Epithelial cell of prostate (primary cell): ENCODE measurements at regions not wholly inside any gene's neighbourhood (a gene's known extent, or its start where the extent isn't known, plus 50 kb on each side); places are given as distances from the start of the nearest gene placed in this dataset.
"Not testable (repeated sequence)": the region's sequence is repeated elsewhere in the genome, so short reads cannot be mapped to it uniquely, and the experiment has no call there.

Source experiments
- DNase-seq: peaks from one replicate; pipeline ENCODE4 v3.0.0-alpha.2; 2011; ENCODE audit warnings: low read depth, low spot score
- H3K27ac ChIP-seq: fragments of 450-650 bp; 2 replicates; pipeline ENCODE4 v1.5.1; 2017; ENCODE audit warnings: mild to moderate bottlenecking

DNA sequence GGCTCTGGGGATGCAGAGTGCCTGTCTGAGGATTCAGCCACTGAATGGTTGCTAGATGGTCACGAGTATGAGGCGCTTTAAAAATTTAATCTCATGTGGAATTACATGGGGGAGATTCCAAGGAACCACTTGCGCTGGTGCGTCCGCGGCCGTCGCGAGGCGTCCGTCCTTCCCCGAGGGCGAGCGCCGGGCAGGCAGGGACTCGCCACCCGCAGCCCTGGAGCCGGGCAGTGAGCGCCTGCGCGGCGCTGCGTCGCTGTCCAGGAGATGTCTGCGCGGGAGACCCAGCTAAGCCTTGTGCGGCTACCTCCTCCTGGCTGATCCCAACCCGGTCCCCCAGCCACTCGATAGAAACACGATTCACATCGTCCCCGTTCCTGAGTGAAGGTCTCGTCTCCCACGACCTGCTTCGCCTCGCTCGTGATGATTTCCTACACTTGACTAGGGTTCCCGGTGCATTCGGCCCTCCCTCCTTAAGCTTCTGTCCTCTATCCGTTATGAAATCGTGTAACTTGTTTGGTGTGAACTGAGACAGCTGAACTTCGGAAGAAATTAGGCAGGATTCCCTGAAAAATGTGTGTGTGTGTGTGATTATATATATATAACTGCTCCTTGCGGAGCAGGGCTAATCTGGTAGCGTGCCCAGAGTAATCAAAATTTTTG lies 536.4 kb downstream of the PRIM2 start:
- not testable (repeated sequence) for H3K27ac ChIP-seq, DNase-seq

DNA sequence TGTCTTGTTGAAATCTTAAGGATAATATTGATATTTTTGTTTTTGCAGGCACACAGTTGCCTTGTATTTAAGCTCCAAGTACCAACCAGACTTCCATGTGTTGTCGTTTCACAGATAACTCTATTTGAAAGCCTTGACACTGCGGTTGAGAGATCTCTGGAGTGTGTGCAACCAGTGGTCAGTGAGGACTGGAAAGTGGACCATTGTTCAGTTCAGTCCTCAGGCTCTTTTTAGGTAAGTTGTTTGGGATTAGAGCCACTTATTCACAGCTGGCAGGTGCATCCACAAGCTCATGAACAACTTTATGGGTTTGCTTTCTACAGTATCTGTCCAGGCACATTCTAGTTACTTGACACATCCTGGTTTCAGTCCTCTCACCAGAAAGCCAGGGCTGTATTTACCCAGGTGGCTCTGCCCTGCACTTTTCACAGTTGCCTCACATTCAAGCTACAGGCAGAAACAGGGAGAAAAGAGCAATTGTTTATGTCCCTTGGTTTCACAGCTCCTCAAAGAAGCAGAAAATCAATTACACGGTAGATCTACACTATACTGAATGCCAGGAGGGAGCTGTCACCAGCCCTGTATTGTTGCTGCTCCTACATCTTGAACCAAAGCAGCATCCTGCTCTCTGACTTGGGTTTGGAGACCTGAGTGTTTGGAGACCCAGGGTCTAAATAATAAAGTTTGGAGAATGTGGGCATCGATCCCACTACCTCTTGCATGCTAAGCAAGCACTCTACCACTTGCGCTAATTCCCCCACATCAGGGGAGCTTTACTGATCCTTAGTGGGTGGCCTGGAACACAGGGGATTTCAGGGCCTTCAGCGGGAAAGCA lies 543.3 kb downstream of the PRIM2 start:
- not testable (repeated sequence) for DNase-seq, H3K27ac ChIP-seq

DNA sequence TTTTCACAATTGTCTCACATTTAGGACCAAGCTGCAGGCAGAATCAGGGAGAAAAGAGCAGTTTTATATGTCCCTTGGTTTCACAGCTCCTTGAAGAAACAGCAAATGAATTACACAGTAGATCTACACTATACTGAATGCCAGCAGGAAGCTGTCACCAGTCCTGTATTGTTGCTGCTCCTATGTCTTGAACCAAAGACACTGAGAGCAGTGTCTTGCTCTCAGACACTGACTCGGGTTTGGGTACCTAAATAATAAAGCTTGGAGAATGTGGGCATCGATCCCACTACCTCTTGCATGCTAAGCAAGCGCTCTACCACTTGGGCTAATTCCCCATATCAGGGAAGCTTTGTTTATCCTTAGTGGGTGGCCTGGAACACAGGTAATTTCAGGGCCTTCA lies 552.7 kb downstream of the PRIM2 start:
- not testable (repeated sequence) for DNase-seq, H3K27ac ChIP-seq

DNA sequence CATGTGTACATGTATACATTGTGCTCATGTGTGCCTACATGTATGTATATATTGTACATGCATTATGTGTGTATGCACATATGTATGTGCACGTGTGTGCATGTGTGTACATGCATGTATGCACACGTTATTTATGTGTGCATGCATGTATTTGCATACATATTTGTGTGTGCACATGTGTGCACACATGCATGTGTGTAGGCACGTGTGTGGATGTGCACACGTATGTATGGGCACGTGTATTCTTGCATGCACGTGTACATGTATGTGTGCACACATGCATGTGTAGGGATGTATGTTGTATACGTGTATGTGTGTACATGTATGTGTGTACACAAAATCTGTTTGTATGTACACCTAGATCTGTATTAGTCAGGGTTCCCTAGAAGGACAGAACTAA lies 556.0 kb downstream of the PRIM2 start:
- not testable (repeated sequence) for H3K27ac ChIP-seq, DNase-seq

DNA sequence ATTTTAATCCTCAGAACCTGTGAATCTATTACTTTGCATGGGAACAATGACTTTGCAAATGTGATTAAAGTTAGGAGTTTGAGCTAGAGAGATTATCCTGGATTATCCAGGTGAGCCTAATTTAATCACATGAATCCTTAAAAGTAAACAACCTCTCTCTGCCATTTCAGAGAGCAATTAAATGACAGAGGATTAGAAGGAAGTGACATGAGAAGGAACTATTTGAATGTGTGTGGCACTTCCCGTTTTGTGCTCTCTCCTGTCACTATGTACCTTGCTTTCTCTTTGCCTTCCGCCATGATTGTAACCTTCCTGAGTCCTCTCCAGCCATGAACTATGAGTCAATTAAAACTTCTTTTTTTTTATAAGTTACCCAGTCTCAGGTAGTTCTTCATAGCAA lies 559.2 kb downstream of the PRIM2 start:
- not testable (repeated sequence) for H3K27ac ChIP-seq, DNase-seq

DNA sequence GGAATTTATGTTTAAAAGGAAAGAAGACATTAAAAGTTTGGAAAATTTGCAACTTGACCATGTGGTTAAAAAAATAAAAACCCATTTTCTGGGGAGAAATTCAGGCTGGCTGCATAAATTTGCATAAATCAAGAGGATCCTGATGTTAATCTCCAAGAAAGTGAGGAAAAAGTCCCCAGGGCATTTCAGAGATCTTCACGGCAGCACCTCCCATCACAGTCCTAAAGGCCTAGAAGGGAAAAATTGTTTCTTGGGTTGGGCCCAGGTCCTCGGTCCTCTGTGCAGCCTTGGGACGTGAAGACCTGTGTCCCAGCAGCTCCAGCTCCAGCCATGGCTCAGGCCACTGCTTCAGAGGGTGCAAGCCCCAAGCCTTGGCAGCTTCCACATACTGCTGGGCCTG lies 560.3 kb downstream of the PRIM2 start:
- DNase-seq, H3K27ac ChIP-seq: not testable (repeated sequence)

DNA sequence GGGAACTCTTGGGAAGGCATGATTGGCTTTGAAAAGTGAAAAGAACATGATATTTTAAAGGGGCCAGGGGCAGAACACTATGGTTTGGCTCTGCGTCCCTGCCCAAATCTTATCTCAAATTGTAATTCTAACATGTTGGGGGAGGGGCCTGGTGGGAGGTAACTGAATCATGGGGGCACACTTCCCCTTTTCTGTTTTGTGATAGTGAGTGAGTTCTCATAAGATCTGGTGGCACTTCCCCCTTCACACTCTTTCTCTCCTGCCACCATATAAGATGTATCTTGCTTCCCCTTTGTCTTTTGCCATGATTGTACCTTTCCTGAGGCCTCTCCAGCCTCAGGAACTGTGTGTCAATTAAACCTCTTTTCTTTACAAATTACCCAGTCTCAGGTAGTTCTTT lies 561.4 kb downstream of the PRIM2 start:
- H3K27ac ChIP-seq, DNase-seq: not testable (repeated sequence)

DNA sequence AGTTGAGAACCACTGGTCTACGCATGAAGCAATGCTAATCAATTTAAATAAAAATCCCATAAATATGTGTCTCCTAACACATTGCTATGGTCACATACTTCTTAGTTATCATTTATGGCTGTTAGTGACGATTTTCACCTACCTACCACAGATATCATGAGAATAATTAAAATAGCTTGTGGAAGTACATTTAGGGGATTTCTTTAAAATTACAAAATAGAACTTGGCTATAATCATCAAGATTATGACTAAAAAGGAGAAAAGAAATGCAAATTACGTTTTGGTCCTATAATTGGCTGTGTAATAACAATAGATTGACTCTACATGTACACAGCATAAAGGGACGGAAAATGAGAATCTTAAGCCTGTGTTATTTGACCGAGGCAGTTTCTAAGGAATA lies 581.4 kb downstream of the PRIM2 start:
- DNase-seq, result not testable (repeated sequence)

DNA sequence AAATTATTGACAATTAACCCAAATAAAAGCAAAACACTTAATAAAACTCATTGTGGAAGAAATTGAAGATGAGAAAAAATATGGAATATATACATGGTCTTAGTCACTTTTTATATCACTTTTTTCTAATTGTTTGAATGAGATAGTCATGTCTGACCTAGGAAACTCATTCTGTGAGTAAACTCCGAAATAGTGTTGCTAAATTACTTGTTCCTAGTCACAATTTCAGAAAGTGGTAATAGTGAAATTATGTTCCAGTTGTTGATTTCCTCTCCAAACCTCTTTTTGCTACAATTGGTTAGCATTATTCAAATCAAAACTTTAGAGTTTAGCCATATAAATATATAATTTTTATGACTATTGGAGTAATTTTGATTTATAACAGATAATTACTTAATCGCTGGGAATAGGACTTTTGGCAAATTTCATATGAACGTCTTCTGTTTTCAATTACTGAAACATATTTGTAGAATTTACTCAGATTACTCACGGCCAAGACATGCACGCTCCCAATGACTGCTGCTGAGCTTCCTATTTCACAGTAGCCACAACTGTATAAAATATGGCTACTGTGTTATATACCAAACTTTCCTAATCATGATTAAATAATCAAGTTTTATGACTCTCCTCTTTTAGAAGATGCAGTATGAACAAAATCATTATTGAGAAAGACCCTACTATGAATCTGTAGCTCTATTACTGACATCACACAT lies 583.4 kb downstream of the PRIM2 start:
- DNase-seq, H3K27ac ChIP-seq: not testable (repeated sequence)

More for the DNA sequence above, 581.4 kb downstream of the PRIM2 start:
- H3K27ac ChIP-seq, result not testable (repeated sequence)

DNA sequence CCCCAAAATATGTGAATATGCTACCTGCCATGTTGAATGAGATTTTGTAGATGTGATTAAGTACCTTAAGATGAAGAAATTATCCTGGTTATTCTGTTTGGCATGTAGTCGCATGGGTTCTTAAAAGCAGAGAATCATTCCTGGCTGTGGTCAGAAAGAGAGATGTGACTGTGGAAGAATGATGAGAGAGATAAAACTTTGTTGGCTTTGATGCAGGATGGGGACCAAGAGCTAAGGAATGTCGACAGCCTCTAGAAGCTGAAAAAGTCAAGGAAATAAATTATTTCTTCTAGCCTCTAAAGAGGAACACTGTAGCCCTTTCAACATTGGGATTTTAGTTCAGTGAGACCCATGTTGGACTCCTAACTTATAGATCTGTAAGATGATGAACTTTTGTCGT lies 584.0 kb downstream of the PRIM2 start:
- H3K27ac ChIP-seq, DNase-seq: not testable (repeated sequence)

DNA sequence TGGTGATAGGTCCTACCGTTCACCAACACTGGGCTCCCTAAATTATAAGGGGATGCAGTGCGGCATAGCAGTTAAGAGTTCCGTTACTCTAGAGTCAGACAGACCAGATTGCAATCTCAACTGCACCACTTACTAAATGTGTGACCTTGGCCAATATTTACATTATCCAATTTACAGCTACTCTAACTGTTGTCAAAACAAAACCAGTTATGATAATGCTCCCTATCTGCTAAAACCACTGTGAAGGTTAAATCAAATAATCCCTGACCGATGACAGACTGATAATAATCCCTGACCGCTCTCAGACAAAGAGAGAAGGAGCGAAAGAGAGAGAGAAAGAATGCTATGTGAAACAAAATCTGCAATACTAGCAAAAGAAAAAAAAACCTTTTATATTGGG lies 586.9 kb downstream of the PRIM2 start:
- H3K27ac ChIP-seq, DNase-seq: not testable (repeated sequence)

DNA sequence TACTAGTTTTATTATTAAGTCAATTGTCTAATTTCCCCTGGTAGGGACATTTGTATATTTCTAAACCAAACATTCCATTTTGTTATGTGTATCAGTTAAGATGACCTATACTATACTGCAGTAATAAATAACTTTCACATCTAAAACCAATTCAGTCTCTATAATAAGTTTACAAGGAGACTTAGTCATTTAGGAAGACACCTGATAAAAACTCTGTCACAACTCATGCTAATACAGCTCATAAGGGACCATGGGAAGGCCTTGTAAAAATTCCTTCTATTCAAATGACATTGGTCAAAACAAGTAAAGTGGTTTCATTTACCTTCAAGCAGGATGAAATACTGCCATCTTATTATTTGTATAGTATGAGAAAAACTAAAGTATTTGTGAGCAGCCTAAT lies 597.9 kb downstream of the PRIM2 start:
- not testable (repeated sequence) for H3K27ac ChIP-seq, DNase-seq

DNA sequence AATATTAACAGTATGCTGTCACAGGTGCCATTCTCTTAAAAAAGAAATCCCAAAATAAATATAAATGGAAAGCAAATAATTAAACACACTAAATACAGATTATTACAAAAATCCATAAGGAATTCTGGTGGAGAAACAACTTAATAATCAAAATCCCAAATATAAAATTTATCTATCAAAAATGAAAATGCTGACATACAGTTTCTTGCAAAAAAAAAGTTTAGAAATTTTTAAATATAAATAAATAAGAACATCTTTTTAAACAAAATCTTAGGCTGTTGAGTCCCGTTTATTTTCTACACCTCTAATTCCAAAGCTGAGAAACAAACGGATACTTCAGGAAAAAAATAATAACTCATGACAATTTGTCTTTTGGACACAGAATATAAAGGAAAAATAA lies 625.5 kb downstream of the PRIM2 start:
- H3K27ac ChIP-seq, DNase-seq: not testable (repeated sequence)

DNA sequence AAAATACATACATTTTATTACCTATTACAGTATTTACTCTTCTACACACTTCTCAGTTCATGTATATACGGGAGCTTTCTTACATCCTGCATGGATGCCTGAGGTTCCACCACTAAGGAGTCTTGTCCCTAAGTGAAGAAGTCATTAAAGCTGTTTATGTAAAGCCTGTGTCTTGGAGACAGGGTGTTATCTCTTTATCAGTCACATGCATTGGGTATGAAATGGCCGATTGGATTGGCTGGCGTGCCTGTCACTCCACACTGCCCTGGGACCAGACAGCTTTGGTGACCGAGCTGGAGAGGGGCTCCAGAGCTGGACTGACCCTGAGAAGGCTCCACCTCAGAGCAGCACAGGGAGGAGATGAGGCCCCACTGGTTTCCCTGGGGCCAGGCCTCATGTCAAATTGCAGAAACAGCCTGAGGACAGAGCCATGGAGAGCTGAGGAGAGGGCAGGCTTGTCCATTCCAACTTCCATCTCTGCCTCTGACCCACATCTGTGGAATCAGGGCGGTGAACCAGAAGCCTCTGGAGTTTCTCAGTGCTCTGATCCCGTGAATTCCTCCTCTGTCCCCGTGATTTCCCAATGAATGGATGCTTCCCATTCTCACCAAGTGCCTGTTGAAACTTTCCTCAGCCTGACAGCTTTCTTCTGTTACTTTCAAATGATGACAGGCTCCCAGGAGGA lies 628.8 kb downstream of the PRIM2 start:
- not testable (repeated sequence) for DNase-seq, H3K27ac ChIP-seq

DNA sequence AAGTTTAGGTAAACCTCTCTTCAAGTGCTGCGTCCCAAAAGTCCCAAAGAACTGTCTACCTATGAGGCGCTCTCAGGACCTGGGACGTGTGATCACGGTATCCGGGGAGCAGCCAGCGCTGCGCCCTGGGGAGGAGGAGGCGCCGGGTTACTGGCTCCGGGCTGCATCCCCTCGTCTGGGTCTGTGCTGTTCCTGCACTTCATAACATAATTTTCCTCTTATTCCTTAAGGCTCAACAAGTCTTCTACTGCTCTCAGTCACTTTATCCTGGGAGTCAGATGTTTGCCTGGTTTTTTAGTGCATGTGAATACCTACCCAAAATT lies 629.3 kb downstream of the PRIM2 start:
- not testable (repeated sequence) for H3K27ac ChIP-seq, DNase-seq

DNA sequence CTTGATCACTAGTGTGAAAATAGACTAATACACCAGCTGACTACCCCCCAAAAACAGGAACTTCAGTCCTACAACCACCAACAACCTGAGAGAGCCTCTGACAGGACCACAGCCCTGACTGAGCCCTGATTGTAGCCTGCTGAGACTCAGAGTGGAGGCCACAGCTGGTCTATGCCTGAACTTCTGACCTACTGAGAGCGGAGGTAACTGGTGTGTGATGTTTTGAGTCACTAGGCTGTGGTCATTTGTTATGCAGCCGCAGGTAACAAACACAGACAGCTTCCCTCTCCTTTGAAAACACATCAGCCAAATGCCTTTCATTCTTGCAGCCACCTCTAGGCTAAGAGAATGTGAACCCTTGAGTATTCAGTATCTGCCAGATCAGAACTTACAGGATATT lies 631.1 kb downstream of the PRIM2 start:
- not testable (repeated sequence) for H3K27ac ChIP-seq, DNase-seq

DNA sequence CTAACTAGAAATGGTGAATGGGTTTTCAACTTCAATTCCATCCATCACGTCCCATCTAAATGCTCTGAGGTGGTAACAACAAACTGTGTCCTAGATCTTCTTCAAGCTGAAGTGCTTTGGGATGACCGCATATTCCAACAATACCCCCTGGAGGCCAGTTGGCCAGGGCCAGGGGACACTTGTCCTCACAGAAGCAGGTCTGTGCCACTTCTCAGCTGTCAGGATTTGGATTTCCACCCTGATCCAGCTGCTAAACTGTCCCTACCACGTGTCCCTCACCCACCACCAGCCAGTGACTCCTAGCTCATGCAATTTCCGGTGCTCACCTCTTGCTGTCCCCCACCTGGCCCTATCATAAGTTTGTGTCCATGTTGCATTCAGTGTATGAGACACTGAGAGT lies 633.0 kb downstream of the PRIM2 start:
- not testable (repeated sequence) for DNase-seq

DNA sequence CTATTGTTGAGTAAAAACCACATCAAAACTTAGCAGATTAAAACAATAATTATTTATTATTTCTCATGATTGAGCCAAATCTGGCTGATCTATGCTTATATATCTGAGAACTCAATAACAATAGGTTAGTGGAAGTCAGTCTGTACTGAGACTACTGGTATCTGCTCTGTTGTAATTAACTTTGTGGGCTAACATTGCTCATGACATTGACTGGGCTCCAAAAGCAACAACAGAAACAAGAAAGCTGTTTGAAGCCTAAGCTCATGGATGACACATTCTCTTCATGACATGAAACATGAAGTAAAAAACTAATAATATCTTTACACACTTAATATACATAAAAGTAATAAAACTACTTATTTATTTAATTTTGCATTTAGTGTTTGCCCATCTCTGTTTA lies 649.3 kb downstream of the PRIM2 start:
- DNase-seq, H3K27ac ChIP-seq: not testable (repeated sequence)

More for the DNA sequence above, 633.0 kb downstream of the PRIM2 start:
- H3K27ac ChIP-seq, result not testable (repeated sequence)

DNA sequence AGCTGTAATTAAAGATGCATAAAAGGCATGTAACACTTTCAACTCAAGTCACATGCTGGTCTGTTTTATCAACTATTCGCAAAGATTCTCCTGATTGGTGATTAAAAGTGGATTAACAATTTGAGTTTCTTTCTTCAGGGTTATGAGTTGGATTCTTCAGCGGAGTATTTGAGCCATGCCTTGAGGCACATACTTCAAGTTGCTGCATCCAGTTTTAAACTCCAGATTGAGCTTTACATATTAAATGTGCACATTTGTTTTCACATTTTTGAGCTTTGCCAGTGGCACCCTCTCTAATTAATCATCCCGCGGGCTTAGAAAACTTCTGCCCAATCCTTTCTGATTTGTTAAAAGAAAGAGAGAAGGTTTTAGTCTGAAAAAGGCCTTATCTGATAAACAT lies 654.5 kb downstream of the PRIM2 start:
- not testable (repeated sequence) for DNase-seq, H3K27ac ChIP-seq

DNA sequence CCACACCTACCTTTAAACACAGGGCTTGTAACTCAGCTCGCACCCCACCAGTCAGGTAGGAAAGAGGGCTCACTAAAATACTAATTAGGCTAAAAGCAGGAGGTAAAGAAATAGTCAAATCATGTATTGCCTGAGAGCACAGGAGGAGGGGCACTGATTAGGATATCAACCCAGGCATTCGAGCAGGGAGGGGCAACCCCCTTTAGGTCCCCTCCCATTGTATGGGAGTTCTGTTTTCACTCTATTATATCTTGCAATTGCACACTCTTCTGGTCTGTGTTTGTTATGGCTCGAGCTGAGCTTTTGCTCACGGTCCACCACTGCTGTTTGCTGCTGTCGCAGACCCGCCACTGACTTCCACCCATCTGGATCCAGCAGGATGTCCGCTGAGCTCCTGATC lies 657.2 kb downstream of the PRIM2 start:
- no peak overlapping the region for H3K27ac ChIP-seq
- DNase-seq, result no peak
